ENCODE measurements at regions not wholly inside any gene's neighbourhood (a gene's known extent, or its start where the extent isn't known, plus 50 kb on each side); places are given as distances from the start of the nearest gene placed in this dataset.

- no peak for DNase-seq
Measured at GRCh38 chr6:93496548-93496947, 77.2 kb upstream of the EPHA7 start.

GRCh38 chr6:93494057-93494456 lies 74.7 kb upstream of the EPHA7 start:
- DNase-seq = no peak

DNA sequence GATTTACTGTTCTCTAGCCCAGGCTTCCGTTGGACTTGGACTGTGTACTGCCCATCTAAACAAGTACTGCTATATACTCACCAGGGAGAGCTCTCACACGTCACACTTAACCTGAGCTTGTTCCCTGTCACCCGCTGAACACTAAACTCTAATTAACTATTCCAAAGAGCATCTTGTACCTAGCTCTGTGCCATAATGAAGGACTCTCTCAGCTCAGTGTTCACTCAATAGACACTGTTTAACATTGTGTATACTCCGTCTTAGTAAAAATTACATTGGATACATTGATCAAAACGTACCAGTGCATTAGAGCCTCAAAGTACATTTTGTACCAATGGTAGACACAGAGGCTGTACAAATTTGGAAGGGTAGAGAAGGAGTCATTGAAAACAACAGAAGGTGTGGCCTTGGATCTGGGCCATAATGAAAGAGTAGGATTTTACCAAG lies 55.4 kb upstream of the EPHA7 start:
- DNase-seq = no peak

DNA sequence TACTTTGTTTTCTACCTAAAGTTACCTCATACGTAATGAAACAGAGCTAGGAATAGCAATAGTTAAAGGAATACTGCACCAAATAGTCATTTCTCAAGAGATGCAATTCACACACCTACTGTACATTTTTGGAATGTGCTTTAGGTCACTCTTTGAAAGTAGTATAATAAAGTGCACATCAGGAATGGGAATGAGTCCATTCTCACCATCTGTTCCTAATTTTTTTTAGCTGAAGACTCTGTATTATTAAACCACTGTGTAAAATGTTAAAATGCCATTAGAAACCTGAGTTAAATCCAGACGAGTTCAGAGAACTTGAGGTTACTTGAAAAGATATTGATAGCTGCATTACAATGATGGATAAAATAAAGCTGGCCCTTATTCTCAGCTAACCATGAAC lies 51.9 kb upstream of the EPHA7 start:
- DNase-seq = no peak

Data from right forelimb (tissue), 1 donor.